ENCODE measurements at regions not wholly inside any gene's neighbourhood (a gene's known extent, or its start where the extent isn't known, plus 50 kb on each side); places are given as distances from the start of the nearest gene placed in this dataset.

DNA sequence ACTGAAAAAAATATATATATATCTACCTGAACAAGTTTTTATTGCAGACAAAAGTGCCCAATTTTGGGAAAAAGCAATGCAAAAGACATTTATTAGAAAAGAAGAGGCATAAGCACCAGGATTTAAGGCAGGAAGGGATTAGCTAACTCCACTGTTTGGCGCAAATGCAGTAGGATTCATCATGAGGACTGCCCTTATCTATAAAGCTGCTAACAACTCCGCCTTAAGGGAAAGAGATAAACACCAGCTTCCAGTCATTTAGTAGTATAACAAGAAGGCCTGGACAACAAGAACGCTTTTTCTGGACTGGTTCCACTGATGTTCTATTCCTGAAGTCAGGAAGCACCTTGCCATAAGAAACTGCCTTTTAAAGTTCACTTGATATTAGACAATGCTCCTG is 52.9 kb upstream of the FSHR start:
- Mint-ChIP-seq H3K9me3 (ENCODE audit: unreplicated experiment) (no peaks in the 10 kb centered on the region), H3K36me3 (ENCODE audit: unreplicated experiment) (no peaks in the 10 kb centered on the region), H3K27me3 (ENCODE audit: unreplicated experiment) (no peaks in the 10 kb centered on the region), H3K27ac (ENCODE audit: unreplicated experiment) (no peak overlapping the region), H3K4me3 (ENCODE audit: unreplicated experiment) (no peak overlapping the region), H3K4me1 (ENCODE audit: low read depth, unreplicated experiment) (no peaks in the 10 kb centered on the region)
- TF ChIP-seq, protein P1, sequence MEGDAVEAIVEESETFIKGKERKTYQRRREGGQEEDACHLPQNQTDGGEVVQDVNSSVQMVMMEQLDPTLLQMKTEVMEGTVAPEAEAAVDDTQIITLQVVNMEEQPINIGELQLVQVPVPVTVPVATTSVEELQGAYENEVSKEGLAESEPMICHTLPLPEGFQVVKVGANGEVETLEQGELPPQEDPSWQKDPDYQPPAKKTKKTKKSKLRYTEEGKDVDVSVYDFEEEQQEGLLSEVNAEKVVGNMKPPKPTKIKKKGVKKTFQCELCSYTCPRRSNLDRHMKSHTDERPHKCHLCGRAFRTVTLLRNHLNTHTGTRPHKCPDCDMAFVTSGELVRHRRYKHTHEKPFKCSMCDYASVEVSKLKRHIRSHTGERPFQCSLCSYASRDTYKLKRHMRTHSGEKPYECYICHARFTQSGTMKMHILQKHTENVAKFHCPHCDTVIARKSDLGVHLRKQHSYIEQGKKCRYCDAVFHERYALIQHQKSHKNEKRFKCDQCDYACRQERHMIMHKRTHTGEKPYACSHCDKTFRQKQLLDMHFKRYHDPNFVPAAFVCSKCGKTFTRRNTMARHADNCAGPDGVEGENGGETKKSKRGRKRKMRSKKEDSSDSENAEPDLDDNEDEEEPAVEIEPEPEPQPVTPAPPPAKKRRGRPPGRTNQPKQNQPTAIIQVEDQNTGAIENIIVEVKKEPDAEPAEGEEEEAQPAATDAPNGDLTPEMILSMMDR (IDR thresholded peaks at IDR 0.05; ENCODE audit: partially characterized antibody, unreplicated experiment): no peak
- no peak for DNase-seq

Measured in glutamatergic neuron (in vitro differentiated cells).